ENCODE measurements at regions not wholly inside any gene's neighbourhood (a gene's known extent, or its start where the extent isn't known, plus 50 kb on each side); places are given as distances from the start of the nearest gene placed in this dataset.

DNA sequence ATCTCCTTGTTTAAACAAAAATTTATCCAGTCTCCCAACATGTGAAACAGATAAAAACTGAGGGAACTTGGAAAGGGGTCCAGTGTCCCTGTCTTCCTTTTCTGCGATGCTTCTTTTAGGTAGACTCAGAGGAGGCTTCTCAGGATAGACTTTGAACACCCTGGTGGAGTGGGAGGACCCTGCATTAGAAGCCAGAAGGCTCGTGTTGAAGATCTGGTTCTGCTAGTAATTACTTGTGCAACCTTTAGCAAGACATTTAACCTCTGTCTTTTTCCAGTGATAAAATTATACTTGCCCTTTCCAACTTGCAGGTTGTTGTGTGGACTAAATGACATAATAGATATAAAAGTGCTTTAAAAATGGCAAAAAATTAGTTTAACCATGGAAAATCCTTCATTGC is 67.1 kb upstream of the PREP start:
- Histone ChIP-seq H3K9me3 (ENCODE audit: low read depth) (no peaks in the 10 kb centered on the region), H3K27me3 (no peaks in the 10 kb centered on the region), H4K20me1 (ENCODE audit: low read depth) (no peaks in the 10 kb centered on the region), H3K4me1 (peaks cover 7% of the 10 kb centered on the region), H3K27ac (no peak overlapping the region), H3K36me3 (no peaks in the 10 kb centered on the region), H2AFZ (replicated peaks) (no peak overlapping the region), H3K4me3 (no peak overlapping the region), H3K79me2 (ENCODE audit: low read depth) (no peaks in the 10 kb centered on the region), H3F3A (ENCODE audit: low read depth) (no peaks in the 10 kb centered on the region), H3K9ac (no peak overlapping the region), H3K4me2 (no peak overlapping the region)
- H3K27me3 Mint-ChIP-seq (ENCODE audit: insufficient read depth, low read depth) = peaks cover 2% of the 10 kb centered on the region
- TF ChIP-seq EZH2phosphoT487 (IDR thresholded peaks at IDR 0.05) = no peak
- no peak for TF ChIP-seq EZH2 (IDR thresholded peaks at IDR 0.05)
- TF ChIP-seq, protein P1, sequence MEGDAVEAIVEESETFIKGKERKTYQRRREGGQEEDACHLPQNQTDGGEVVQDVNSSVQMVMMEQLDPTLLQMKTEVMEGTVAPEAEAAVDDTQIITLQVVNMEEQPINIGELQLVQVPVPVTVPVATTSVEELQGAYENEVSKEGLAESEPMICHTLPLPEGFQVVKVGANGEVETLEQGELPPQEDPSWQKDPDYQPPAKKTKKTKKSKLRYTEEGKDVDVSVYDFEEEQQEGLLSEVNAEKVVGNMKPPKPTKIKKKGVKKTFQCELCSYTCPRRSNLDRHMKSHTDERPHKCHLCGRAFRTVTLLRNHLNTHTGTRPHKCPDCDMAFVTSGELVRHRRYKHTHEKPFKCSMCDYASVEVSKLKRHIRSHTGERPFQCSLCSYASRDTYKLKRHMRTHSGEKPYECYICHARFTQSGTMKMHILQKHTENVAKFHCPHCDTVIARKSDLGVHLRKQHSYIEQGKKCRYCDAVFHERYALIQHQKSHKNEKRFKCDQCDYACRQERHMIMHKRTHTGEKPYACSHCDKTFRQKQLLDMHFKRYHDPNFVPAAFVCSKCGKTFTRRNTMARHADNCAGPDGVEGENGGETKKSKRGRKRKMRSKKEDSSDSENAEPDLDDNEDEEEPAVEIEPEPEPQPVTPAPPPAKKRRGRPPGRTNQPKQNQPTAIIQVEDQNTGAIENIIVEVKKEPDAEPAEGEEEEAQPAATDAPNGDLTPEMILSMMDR (IDR thresholded peaks at IDR 0.05) = no peak
- no peak for DNase-seq (ENCODE audit: low spot score)
- H3K4me1 Mint-ChIP-seq = peaks cover 12% of the 10 kb centered on the region
- H3K27ac Mint-ChIP-seq = no peak overlapping the region
- H3K4me3 Mint-ChIP-seq = no peak overlapping the region
- peaks cover 7% of the 10 kb centered on the region for H3K9me3 Mint-ChIP-seq
- no peaks in the 10 kb centered on the region for H3K36me3 Mint-ChIP-seq

DNA sequence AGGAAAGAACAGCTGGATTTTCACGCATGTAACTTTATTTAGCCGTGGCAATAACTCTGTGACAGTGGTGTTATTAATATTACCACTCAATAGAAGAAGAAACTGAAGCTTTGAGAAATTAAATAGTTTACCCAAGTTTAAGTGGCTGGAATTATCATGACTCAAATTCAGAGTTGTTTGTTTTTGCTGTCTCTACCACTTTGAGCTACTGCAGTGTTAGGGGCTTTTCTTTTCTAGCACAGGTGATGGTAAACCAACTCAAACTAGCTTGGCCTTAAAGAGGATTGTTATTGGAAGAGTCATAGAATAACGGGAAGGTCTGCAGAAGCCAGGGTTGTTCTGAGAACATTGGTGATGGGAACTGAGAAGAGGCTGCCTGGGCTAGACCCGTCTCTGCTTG is 66.0 kb upstream of the PREP start:
- Histone ChIP-seq H3F3A (ENCODE audit: low read depth) (no peaks in the 10 kb centered on the region), H3K27me3 (no peaks in the 10 kb centered on the region), H3K4me3 (no peak overlapping the region), H3K27ac (no peak overlapping the region), H2AFZ (replicated peaks) (no peak overlapping the region), H3K9me3 (ENCODE audit: low read depth) (no peaks in the 10 kb centered on the region), H3K4me2 (no peak overlapping the region), H4K20me1 (ENCODE audit: low read depth) (no peaks in the 10 kb centered on the region), H3K4me1 (peaks cover 7% of the 10 kb centered on the region), H3K79me2 (ENCODE audit: low read depth) (no peaks in the 10 kb centered on the region), H3K9ac (no peak overlapping the region), H3K36me3 (no peaks in the 10 kb centered on the region)
- Mint-ChIP-seq H3K36me3 (no peaks in the 10 kb centered on the region), H3K4me3 (no peak overlapping the region), H3K9me3 (peaks cover 9% of the 10 kb centered on the region), H3K4me1 (peaks cover 4% of the 10 kb centered on the region), H3K27me3 (ENCODE audit: insufficient read depth, low read depth) (peaks cover 2% of the 10 kb centered on the region), H3K27ac (no peak overlapping the region)
- DNase-seq (ENCODE audit: low spot score) = no peak
- no peak for TF ChIP-seq EZH2phosphoT487 (IDR thresholded peaks at IDR 0.05)
- TF ChIP-seq, protein P1 (IDR thresholded peaks at IDR 0.05) = no peak
- no peak for TF ChIP-seq EZH2 (IDR thresholded peaks at IDR 0.05)

DNA sequence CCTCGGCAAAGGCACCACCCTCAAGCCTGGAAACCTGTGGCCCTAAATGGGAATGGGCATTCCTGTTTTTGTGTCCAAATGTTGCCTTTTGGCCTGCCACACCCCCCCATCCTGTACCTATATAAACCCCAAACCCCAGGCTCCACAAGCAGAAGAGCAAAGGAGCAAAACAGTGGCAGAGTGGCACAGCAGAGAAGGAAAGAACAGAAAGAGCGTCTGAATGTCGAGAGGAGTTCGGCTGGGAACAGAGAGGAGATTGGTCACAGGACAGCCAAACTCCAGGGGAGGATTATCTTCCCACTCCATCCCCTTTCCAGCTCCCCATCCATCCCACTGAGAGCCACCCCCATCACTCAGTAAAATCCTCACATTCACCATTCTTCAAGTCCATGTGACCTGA is 58.0 kb upstream of the PREP start:
- Mint-ChIP-seq H3K4me1 (peaks cover 4% of the 10 kb centered on the region), H3K27me3 (ENCODE audit: insufficient read depth, low read depth) (no peaks in the 10 kb centered on the region), H3K36me3 (no peaks in the 10 kb centered on the region), H3K27ac (no peak overlapping the region), H3K9me3 (peaks cover 10% of the 10 kb centered on the region), H3K4me3 (no peak overlapping the region)
- Histone ChIP-seq H3K27ac (no peak overlapping the region), H3K9me3 (ENCODE audit: low read depth) (no peaks in the 10 kb centered on the region), H3K4me3 (no peak overlapping the region), H3K79me2 (ENCODE audit: low read depth) (no peaks in the 10 kb centered on the region), H3K36me3 (no peaks in the 10 kb centered on the region), H2AFZ (replicated peaks) (no peak overlapping the region), H3F3A (ENCODE audit: low read depth) (no peaks in the 10 kb centered on the region), H3K9ac (no peak overlapping the region), H3K4me2 (no peak overlapping the region), H4K20me1 (ENCODE audit: low read depth) (no peaks in the 10 kb centered on the region), H3K4me1 (peaks cover 8% of the 10 kb centered on the region), H3K27me3 (no peaks in the 10 kb centered on the region)
- no peak for DNase-seq (ENCODE audit: low spot score)
- TF ChIP-seq EZH2 (IDR thresholded peaks at IDR 0.05) = no peak

DNA sequence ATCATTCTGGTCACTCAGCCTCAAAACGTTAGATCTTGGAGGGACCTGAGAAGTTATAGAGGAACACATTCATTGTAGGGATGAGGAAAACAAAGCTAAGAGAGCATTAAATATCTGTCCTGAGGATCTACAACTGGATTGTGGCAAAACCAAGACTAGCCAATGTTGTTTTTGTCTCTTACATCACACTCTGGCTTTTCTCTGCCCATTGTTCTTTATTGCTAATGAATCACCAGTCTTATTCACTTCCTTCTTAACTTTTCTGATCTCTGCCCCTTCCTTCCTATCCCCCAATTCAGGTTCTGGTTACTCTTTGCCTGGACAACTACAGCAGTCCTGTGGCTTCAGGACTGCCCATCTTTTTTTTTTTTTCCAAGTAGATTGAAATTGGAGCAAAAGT is 57.0 kb upstream of the PREP start:
- no peaks in the 10 kb centered on the region for H3K79me2 ChIP-seq (ENCODE audit: low read depth)
- Mint-ChIP-seq H3K9me3 (peaks cover 9% of the 10 kb centered on the region), H3K27me3 (ENCODE audit: insufficient read depth, low read depth) (no peaks in the 10 kb centered on the region), H3K4me1 (peaks cover 4% of the 10 kb centered on the region), H3K36me3 (no peaks in the 10 kb centered on the region), H3K27ac (no peak overlapping the region), H3K4me3 (no peak overlapping the region)
- H3K4me2 ChIP-seq = no peak overlapping the region
- H3K4me1 ChIP-seq = peaks cover 8% of the 10 kb centered on the region
- H3K4me3 ChIP-seq = no peak overlapping the region
- no peaks in the 10 kb centered on the region for H3K36me3 ChIP-seq
- no peaks in the 10 kb centered on the region for H3K27me3 ChIP-seq
- no peak for DNase-seq (ENCODE audit: low spot score)
- H4K20me1 ChIP-seq (ENCODE audit: low read depth) = no peaks in the 10 kb centered on the region
- no peaks in the 10 kb centered on the region for H3F3A ChIP-seq (ENCODE audit: low read depth)
- H2AFZ ChIP-seq (replicated peaks) = no peak overlapping the region
- TF ChIP-seq EZH2phosphoT487 (IDR thresholded peaks at IDR 0.05) (no peak), EZH2 (IDR thresholded peaks at IDR 0.05) (no peak)
- TF ChIP-seq, protein P1 (IDR thresholded peaks at IDR 0.05) = no peak
- H3K27ac ChIP-seq = no peak overlapping the region
- no peak overlapping the region for H3K9ac ChIP-seq
- H3K9me3 ChIP-seq (ENCODE audit: low read depth) = no peaks in the 10 kb centered on the region

All from neural progenitor cell (in vitro differentiated cells).